ENCODE measurements at regions not wholly inside any gene's neighbourhood (a gene's known extent, or its start where the extent isn't known, plus 50 kb on each side); places are given as distances from the start of the nearest gene placed in this dataset.

DNA sequence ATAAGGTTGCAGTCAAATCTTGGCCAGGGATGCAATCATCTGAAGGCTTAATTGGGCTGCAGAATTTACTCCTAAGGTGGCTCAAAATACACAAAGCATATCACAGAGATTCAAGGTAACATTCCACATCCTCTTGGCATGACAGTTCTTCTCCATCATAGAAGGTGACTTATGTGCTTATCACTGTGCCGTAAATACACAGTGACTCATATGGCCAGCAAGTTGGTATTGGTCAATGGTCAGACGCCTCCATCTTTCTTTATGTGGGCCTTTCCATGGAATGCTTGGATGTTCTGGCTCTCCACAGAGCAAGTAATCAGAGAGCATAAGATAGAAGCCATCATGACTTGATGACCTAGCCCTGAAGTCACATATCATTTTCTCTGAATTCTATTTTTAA, 168.8 kb upstream of the ST8SIA2 start:
- in situ Hi-C loops (cut with HindIII; ENCODE audit: low pct_ligation_motif_present, low pct_unique_long_range_greater_than_20kb, low sequenced_read_pairs), result no loop called here
- DNase-seq, result no peak

DNA sequence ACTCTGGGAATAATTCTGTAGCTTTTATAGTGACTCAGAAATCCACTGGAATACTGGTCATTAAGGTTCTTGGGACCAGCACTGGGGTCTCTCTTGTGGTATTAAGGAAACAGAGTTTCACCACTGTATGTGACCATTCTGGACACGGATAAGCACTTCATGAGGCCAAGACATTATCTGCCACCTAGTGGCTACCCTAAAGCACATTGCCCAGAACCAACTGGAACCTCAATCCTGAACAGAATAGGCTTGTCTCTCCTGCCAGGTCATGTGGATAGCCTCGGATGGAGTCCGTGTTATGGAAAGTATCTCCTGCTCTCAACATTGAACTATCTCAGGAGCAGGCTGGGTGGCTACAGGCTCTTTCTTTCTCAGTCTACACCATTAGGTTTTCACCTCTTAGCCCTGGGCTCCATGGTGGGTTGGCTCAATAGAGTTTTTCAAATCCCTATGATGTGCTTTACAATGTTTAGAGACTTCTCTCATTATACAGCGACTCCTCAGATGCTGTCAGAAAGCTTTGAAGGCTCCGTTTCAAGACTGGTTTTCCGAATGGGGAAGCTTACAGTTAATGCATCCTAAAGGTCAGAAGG, 167.6 kb upstream of the ST8SIA2 start:
- DNase-seq, result peak; percentile 19

DNA sequence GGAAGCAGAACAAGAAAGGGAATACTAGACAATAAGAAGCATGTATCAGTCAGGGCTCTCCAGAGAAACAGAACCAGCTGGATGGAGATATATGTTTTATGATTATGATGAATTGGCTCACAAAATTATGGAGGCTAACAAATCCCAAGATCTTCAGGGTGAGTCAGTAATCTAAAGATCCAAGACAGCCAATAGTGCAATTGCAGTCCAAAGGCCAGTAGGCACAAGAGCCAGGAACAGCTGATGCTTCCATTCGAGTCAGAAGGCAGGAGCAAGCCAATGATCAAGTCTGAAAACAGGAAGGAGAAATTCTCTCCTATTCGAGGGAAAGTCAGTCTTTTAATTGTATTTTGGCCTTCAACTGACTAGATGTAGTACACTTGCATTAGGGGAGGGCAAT, 164.9 kb upstream of the ST8SIA2 start:
- in situ Hi-C loops (cut with HindIII; ENCODE audit: low pct_ligation_motif_present, low pct_unique_long_range_greater_than_20kb, low sequenced_read_pairs), result no loop called here
- DNase-seq, result no peak

More for the DNA sequence above, 167.6 kb upstream of the ST8SIA2 start:
- in situ Hi-C loops (cut with HindIII; ENCODE audit: low pct_ligation_motif_present, low pct_unique_long_range_greater_than_20kb, low sequenced_read_pairs), result no loop called here

DNA sequence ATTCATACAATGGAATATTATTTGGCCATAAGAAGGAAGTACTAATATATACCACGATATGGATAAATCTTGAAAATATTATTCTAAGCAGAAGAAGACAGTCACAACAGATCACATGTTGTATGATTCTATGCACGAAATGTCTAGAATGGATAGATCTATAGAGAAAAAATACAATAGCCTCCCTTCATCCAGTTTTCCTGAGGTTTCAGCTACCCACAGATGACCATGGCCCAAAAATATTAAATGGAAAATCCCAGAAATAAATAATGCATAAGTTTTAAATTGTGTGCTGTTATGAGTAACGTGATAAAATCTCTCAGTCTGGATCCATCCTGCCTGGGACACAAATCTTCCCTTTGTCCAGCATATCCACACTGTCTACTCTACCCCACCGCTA, 162.2 kb upstream of the ST8SIA2 start:
- in situ Hi-C loops (cut with HindIII; ENCODE audit: low pct_ligation_motif_present, low pct_unique_long_range_greater_than_20kb, low sequenced_read_pairs), result no loop called here
- DNase-seq, result no peak

- DNase-seq, result no peak
- in situ Hi-C loops (cut with HindIII; ENCODE audit: low pct_ligation_motif_present, low pct_unique_long_range_greater_than_20kb, low sequenced_read_pairs), result no loop called here
These were observed 161.4 kb upstream of the ST8SIA2 start for GRCh38 chr15:92232317-92232716.

- in situ Hi-C loops (cut with HindIII; ENCODE audit: low pct_ligation_motif_present, low pct_unique_long_range_greater_than_20kb, low sequenced_read_pairs), result no loop called here
- no peak for DNase-seq
These were observed 160.8 kb upstream of the ST8SIA2 start for GRCh38 chr15:92232876-92233275.

- DNase-seq, result no peak
- in situ Hi-C loops (cut with HindIII; ENCODE audit: low pct_ligation_motif_present, low pct_unique_long_range_greater_than_20kb, low sequenced_read_pairs), result no loop called here
These were observed 150.5 kb upstream of the ST8SIA2 start for GRCh38 chr15:92243227-92243626.

GRCh38 chr15:92244703-92245102, 149.0 kb upstream of the ST8SIA2 start:
- DNase-seq, result no peak
- in situ Hi-C loops (cut with HindIII; ENCODE audit: low pct_ligation_motif_present, low pct_unique_long_range_greater_than_20kb, low sequenced_read_pairs), result no loop called here

DNA sequence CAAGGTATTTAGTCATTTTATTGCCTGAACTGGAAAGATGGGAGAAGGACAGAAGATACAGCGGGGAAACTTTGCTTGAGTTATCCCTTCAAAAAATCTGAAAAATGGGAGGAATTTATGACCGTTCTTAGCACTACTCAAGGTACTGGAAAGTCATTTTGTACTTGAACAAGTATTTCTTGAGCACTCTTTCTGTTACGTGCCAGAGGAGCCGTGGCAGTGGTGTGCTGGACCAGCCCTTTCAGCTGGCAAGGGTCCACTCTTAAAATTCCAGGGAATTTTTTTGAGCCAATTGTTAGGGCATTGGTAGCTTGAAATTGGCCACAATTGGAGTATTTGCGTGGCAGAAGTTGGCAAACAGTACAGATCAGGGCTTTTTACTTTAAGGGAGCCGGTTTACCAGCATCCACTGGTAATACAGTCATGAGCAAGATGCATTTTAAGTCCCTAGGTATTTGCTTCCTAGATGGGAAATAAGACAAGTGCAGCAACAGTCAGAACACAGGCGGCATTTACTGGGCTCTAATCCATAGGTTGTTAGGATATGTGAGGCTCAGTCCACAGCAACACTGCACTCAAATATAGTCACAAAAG, 145.9 kb upstream of the ST8SIA2 start:
- in situ Hi-C loops (cut with HindIII; ENCODE audit: low pct_ligation_motif_present, low pct_unique_long_range_greater_than_20kb, low sequenced_read_pairs), result no loop called here
- no peak for DNase-seq

DNA sequence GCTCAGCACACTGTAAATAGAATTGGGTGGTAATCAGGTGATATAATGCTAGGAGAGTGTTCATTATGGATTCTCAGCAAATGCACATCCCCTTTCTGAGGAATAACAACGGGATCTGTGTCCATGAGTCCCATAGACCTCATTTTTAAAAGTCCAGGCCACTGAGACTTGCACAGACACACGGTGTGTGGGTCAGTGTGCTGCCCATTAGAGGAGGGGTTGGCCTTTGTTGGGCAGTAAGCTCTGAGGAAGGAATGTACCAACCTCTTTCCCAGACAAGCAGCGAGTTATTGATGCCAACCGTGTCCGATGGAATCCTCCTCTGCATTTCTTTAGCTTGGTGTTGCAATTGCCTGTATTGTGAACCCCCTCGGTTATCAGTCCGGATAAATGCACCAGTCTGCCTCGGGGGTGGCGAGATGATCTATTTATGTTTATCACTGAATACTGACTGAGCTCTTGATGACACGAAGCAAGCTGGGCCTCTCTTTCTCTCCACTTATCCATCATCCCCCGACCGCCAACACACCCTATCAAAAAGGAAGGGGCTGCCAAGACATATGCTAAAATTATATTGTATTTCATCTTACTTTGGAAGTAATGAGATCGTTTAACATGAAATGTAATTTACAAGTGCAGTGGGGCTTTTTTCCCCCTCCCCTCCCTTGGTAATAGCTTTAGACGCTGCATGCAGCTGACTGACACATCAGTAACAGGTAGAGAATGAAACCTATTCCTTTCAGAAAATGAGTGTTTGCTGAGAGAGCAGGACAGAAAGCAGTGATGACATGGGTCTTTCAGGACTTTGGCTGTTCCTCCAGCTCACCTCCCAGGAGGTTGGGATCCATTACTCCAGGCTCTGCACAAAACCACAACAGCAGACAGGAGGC, 126.6 kb upstream of the ST8SIA2 start:
- no peak for DNase-seq
- in situ Hi-C loops (cut with HindIII; ENCODE audit: low pct_ligation_motif_present, low pct_unique_long_range_greater_than_20kb, low sequenced_read_pairs), result no loop called here

GRCh38 chr15:92268900-92269299, 124.8 kb upstream of the ST8SIA2 start:
- DNase-seq, result no peak
- in situ Hi-C loops (cut with HindIII; ENCODE audit: low pct_ligation_motif_present, low pct_unique_long_range_greater_than_20kb, low sequenced_read_pairs), result no loop called here

DNA sequence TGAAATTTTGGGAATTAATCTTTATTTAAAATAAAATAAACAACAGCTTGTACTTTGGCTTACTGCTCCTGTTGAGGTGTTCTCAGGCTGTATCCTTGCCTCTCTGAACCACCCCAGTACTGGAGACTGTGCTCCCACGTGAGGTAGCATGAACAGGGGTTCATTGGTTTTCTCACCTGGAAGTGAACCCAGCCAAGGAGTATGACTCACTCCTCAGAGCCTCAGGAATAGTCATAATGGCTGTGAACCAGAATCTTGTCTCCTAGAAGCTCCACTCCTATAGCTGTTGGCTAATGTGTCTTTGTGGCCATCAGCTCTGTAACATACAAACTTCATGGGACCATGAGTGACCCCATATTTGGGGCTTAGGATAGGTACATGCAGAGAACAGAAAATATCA, 122.5 kb upstream of the ST8SIA2 start:
- in situ Hi-C loops (cut with HindIII; ENCODE audit: low pct_ligation_motif_present, low pct_unique_long_range_greater_than_20kb, low sequenced_read_pairs), result no loop called here
- no peak for DNase-seq

DNA sequence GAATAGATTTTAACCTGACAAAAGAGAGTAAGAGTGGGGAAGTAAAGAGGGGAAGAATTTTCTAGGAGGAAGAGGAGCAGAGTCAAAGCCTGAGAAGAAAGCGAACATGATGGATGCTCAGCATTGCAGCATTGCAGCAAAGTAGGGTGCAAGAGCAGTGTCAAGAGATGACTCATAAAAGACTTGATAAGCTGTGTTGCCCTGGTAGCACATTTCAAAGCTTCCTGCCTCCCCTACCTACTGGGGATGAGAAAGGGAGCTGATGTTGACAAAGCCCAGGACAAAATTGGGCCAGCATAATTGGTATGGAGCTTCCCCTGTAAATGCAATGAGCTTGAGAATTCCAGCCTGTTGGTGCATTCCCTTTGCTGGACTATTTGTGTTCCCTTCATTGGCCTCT, 121.6 kb upstream of the ST8SIA2 start:
- no peak for DNase-seq
- in situ Hi-C loops (cut with HindIII; ENCODE audit: low pct_ligation_motif_present, low pct_unique_long_range_greater_than_20kb, low sequenced_read_pairs), result no loop called here

- in situ Hi-C loops (cut with HindIII; ENCODE audit: low pct_ligation_motif_present, low pct_unique_long_range_greater_than_20kb, low sequenced_read_pairs), result no loop called here
These were observed 120.4 kb upstream of the ST8SIA2 start for GRCh38 chr15:92273286-92273685.

GRCh38 chr15:92273723-92274122, 120.0 kb upstream of the ST8SIA2 start:
- in situ Hi-C loops (cut with HindIII; ENCODE audit: low pct_ligation_motif_present, low pct_unique_long_range_greater_than_20kb, low sequenced_read_pairs), result no loop called here
- no peak for DNase-seq

More at GRCh38 chr15:92273286-92273685, 120.4 kb upstream of the ST8SIA2 start:
- no peak for DNase-seq

DNA sequence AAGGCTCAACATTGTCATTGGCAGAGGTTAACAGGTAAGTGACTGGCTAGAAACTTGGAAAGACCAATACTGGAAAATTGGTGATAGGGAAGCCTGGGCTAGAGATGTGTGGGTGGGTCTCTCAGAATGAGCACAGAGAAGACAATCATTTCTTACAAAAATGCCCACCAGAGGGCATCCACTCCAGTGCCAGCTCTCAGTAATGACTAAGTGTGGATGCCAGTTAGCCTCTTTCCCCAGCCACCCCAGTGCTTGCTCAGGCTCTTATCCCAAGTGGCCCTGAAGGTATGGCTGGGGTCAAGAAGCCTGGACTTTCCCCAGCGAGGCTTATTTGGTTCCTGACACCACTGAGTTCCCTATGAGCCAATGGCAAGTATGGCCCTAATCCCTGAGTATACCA, 115.9 kb upstream of the ST8SIA2 start:
- peak; percentile 16 for DNase-seq

DNA sequence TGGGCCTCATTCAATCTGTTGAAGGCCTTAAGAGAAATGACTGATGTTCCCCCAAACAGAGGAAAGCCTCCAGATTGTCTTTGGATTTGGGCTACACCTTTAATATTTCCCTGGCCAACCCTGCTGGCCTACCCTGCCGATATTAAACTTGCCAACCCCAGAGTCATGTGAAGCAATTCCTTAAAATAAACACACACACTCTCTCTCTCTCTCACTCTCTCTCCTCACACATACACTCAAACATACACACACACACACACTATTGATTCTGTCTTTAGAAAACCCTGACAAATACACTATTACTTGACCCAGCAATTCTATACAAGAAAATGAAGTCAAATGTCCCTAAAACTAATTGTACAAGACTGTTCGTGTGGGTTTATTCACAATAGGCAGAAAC, 109.9 kb upstream of the ST8SIA2 start:
- in situ Hi-C loops (cut with HindIII; ENCODE audit: low pct_ligation_motif_present, low pct_unique_long_range_greater_than_20kb, low sequenced_read_pairs), result no loop called here
- DNase-seq, result no peak

More for the DNA sequence above, 115.9 kb upstream of the ST8SIA2 start:
- in situ Hi-C loops (cut with HindIII; ENCODE audit: low pct_ligation_motif_present, low pct_unique_long_range_greater_than_20kb, low sequenced_read_pairs), result no loop called here

DNA sequence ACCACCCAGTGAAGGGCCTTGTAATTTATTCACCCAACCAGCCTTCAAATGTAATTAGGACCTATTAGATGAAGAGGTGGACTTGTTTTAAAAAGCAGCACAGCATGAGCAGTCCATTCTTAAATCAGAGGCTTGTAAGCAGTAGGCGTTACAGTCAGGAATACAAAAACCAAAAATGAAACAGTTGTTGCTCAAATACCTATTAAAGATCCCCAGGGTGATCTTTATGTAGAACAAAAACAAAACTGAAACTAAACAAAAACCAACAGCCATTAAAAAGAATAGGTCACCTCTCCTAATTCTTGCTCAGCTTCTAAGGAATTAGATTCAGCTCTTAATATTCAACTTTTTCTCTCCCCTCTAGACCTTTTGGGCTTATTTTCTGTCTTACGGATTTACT, 104.9 kb upstream of the ST8SIA2 start:
- DNase-seq, result no peak

DNA sequence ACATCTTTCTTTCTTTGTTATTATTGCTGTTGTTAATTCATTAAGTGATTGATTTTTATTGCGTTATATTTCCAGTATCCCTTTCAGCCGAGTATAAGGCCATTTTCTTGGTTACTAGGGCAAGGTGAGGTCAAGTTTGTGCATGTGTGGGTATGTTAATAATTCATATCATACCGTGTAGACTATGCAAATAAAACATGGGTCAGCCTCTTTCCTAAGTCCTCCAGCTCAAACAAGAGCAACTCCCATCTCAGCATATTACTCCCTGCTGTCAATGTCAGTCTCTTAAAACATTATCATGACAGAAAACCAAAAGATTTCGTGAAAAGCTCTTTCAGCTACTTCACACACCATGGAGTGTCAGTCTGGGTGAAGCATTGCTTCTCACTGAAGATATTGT, 103.9 kb upstream of the ST8SIA2 start:
- no peak for DNase-seq
- in situ Hi-C loops (cut with HindIII; ENCODE audit: low pct_ligation_motif_present, low pct_unique_long_range_greater_than_20kb, low sequenced_read_pairs), result no loop called here

More for the DNA sequence above, 104.9 kb upstream of the ST8SIA2 start:
- in situ Hi-C loops (cut with HindIII; ENCODE audit: low pct_ligation_motif_present, low pct_unique_long_range_greater_than_20kb, low sequenced_read_pairs), result no loop called here
